IPS-NIHi7 (cell line): ENCODE measurements at regions not wholly inside any gene's neighbourhood (a gene's known extent, or its start where the extent isn't known, plus 50 kb on each side); places are given as distances from the start of the nearest gene placed in this dataset.
"Not testable (repeated sequence)": the region's sequence is repeated elsewhere in the genome, so short reads cannot be mapped to it uniquely, and the experiment has no call there.

Source experiments
- DNase-seq: peaks from one replicate; pipeline ENCODE4 v3.0.0; 2012; ENCODE audit warnings: mixed read lengths; ENCODE audit errors: extremely low spot score

GRCh38 chr3:90062631-90063200 lies 955.3 kb downstream of the EPHA3 start:
- no peak for DNase-seq

GRCh38 chr3:90068783-90069182 lies 961.4 kb downstream of the EPHA3 start:
- DNase-seq, result no peak

GRCh38 chr3:90069748-90070147 lies 962.3 kb downstream of the EPHA3 start:
- DNase-seq, result peak; percentile 30

- DNase-seq, result no peak
These were observed 968.7 kb downstream of the EPHA3 start for GRCh38 chr3:90076136-90076535.

- no peak for DNase-seq
These were observed 973.6 kb downstream of the EPHA3 start for GRCh38 chr3:90080988-90081387.

GRCh38 chr3:90086297-90086696 lies 978.9 kb downstream of the EPHA3 start:
- not testable (repeated sequence) for DNase-seq

- no peak for DNase-seq
These were observed 980.3 kb downstream of the EPHA3 start for GRCh38 chr3:90087703-90088102.

GRCh38 chr3:90091549-90091948 lies 984.1 kb downstream of the EPHA3 start:
- DNase-seq, result peak; percentile 40

GRCh38 chr3:90092994-90093393 lies 985.6 kb downstream of the EPHA3 start:
- DNase-seq, result no peak

- no peak for DNase-seq
These were observed 988.4 kb downstream of the EPHA3 start for GRCh38 chr3:90095811-90096210.

- DNase-seq, result no peak
These were observed 992.1 kb downstream of the EPHA3 start for GRCh38 chr3:90099493-90099892.

- DNase-seq, result no peak
These were observed 994.7 kb downstream of the EPHA3 start for GRCh38 chr3:90102146-90102545.

GRCh38 chr3:90121326-90121725 lies 1013.9 kb downstream of the EPHA3 start:
- no peak for DNase-seq

- DNase-seq, result no peak
These were observed 1021.0 kb downstream of the EPHA3 start for GRCh38 chr3:90128391-90128790.

GRCh38 chr3:90129730-90130129 lies 1022.3 kb downstream of the EPHA3 start:
- DNase-seq, result no peak

GRCh38 chr3:90132197-90132596 lies 1024.8 kb downstream of the EPHA3 start:
- no peak for DNase-seq

- DNase-seq, result no peak
These were observed 1026.7 kb downstream of the EPHA3 start for GRCh38 chr3:90134090-90134489.

GRCh38 chr3:90136456-90137191 lies 1029.2 kb downstream of the EPHA3 start:
- no peak for DNase-seq

- DNase-seq, result no peak
These were observed 1037.9 kb downstream of the EPHA3 start for GRCh38 chr3:90145094-90145860.

GRCh38 chr3:90180096-90180495 lies 1072.7 kb downstream of the EPHA3 start:
- no peak for DNase-seq

GRCh38 chr3:90180543-90180942 lies 1073.1 kb downstream of the EPHA3 start:
- no peak for DNase-seq

- peak; percentile 11 for DNase-seq
These were observed 1075.0 kb downstream of the EPHA3 start for GRCh38 chr3:90182291-90182976.
